ENCODE measurements at regions not wholly inside any gene's neighbourhood (a gene's known extent, or its start where the extent isn't known, plus 50 kb on each side); places are given as distances from the start of the nearest gene placed in this dataset.

DNA sequence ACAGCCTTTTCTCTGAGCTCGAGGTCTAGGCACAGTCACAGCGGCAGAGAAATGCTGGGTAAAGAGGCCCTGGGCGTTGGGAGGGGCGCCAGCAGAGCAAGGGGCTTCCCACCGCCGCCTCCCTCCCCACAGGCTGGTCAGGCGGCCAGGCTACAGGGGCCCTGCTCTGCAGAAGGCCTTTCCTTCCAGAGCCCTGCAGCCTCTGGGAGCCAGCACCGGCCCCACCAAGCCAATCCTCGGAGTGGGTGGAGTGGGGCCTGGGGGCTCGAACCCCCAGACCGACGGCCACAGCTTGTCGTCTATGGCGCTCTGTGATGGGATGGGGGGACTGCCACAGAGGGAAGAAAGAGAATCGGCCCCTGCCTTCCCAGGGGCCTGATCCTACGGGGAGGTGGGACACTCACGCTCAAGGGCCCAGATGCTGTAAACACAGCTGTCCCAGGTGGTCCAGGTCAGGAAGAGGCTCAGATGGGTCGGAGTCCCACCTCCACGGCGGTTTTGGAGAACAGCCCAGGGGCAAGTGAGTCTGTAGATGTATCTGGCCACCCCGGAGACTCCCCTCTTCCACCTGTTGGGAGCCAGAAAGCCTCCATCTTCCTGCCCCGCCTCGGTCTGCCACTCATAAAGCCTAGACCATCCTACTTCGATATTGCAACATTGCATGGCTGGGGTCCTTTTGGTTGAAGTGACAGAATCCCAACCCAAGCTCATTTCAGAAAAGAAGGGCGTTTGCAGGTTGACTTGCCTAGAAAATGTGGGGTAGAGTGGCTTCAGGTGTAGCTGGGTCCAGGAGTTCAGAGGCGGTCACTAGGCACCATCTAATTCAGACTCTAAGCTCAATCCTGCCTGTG, 95.6 kb downstream of the SIK1 start:
- Histone ChIP-seq H3K9me3 (ENCODE audit: control insufficient read depth, insufficient read depth, low read length) (no peaks in the 10 kb centered on the region), H3K27ac (ENCODE audit: low read length) (no peak overlapping the region), H3K27me3 (ENCODE audit: control insufficient read depth, insufficient read depth, low read length) (no peaks in the 10 kb centered on the region), H3K4me1 (ENCODE audit: control insufficient read depth, insufficient read depth, low read length) (peaks cover 7% of the 10 kb centered on the region), H3K4me3 (ENCODE audit: low read length) (no peak overlapping the region), H3K36me3 (ENCODE audit: control insufficient read depth, insufficient read depth, low read length) (no peaks in the 10 kb centered on the region)
- WGBS (ENCODE audit: insufficient coverage, insufficient read length): no CpG with 5 or more reads among the region's 26 CpGs
- no peak for DNase-seq (ENCODE audit: low read depth, low spot score)

- WGBS (ENCODE audit: insufficient coverage, insufficient read length): no CpG with 5 or more reads among the region's 15 CpGs
- H3K36me3 ChIP-seq (ENCODE audit: control insufficient read depth, insufficient read depth, low read length): no peaks in the 10 kb centered on the region
- peaks cover 7% of the 10 kb centered on the region for H3K4me1 ChIP-seq (ENCODE audit: control insufficient read depth, insufficient read depth, low read length)
- H3K9me3 ChIP-seq (ENCODE audit: control insufficient read depth, insufficient read depth, low read length): no peaks in the 10 kb centered on the region
- no peak overlapping the region for H3K27ac ChIP-seq (ENCODE audit: low read length)
- no peak for DNase-seq (ENCODE audit: low read depth, low spot score)
- H3K27me3 ChIP-seq (ENCODE audit: control insufficient read depth, insufficient read depth, low read length): no peaks in the 10 kb centered on the region
- no peak overlapping the region for H3K4me3 ChIP-seq (ENCODE audit: low read length)
Observed at GRCh38 chr21:43330306-43330881, 96.5 kb downstream of the SIK1 start.

DNA sequence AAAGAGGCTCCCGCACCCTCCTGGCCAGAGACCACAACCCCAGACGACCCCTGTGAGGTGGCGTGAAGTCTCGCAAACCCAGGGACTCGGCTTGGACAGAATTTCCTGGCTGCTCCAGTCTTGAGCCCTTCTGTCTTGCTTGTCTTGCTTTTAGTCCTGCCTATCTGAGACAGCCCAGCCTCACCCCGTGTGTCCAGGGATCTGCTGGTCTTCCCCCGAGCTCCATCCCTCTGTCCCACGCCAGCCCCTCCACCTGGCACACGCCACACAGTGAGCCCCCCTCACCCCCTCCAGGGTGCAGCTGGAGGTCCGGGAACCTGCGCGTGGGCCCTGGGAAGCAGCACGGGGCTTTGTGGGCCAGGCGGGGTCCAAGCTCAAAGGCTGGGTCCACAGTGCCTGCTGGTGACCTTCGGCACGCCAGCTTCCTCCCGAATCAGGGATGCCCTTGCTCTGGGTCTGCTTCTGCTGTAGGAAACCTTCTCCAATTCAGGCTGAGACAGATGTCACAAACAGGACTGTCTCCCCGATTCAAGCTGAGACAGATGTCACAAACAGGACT, 97.1 kb downstream of the SIK1 start:
- H3K27ac ChIP-seq (ENCODE audit: low read length): no peak overlapping the region
- WGBS (ENCODE audit: insufficient coverage, insufficient read length): no CpG with 5 or more reads among the region's 18 CpGs
- H3K4me1 ChIP-seq (ENCODE audit: control insufficient read depth, insufficient read depth, low read length): peaks cover 7% of the 10 kb centered on the region
- no peak for DNase-seq (ENCODE audit: low read depth, low spot score)
- no peaks in the 10 kb centered on the region for H3K9me3 ChIP-seq (ENCODE audit: control insufficient read depth, insufficient read depth, low read length)
- H3K36me3 ChIP-seq (ENCODE audit: control insufficient read depth, insufficient read depth, low read length): no peaks in the 10 kb centered on the region
- no peak overlapping the region for H3K4me3 ChIP-seq (ENCODE audit: low read length)
- H3K27me3 ChIP-seq (ENCODE audit: control insufficient read depth, insufficient read depth, low read length): no peaks in the 10 kb centered on the region

DNA sequence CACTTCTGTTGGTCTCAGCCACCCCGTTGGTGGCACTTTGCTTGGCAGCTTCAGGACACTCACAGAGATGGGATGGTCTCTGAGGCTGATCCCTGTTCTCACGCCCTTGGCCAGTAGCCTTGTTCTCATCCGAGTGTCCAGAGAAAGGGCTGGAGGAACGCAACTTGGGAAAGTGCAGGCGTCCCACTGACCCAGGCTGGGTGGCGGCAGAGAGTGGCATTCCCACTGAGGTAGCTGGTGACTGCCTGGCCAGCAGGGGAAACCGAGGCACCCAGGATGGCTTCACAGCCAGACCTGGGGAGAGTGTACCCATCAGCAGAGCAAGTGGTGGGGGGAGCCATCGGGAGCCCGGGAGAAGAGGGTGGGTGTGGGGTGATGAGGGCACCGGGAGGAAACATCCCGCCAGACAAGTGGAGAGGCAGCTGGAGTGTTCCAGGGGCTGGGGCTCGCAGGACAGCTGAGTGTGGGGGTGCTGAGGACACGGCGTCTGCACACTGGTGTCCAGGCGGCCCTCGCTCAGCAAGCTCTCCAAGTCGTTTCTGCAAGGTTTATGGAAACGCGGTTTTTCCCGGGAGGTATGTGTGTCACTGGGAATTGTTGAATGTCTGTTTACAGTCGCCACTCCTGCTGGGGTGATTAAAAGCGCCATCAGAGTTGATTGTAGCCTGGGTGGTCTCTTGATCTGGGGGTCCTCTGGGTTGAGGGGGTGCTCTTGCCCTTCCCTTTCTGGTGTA, 97.8 kb downstream of the SIK1 start:
- H3K9me3 ChIP-seq (ENCODE audit: control insufficient read depth, insufficient read depth, low read length): no peaks in the 10 kb centered on the region
- no peaks in the 10 kb centered on the region for H3K36me3 ChIP-seq (ENCODE audit: control insufficient read depth, insufficient read depth, low read length)
- peaks cover 7% of the 10 kb centered on the region for H3K4me1 ChIP-seq (ENCODE audit: control insufficient read depth, insufficient read depth, low read length)
- no peaks in the 10 kb centered on the region for H3K27me3 ChIP-seq (ENCODE audit: control insufficient read depth, insufficient read depth, low read length)
- no peak for DNase-seq (ENCODE audit: low read depth, low spot score)
- no peak overlapping the region for H3K27ac ChIP-seq (ENCODE audit: low read length)
- H3K4me3 ChIP-seq (ENCODE audit: low read length): no peak overlapping the region
- no CpG with 5 or more reads among the region's 22 CpGs for WGBS (ENCODE audit: insufficient coverage, insufficient read length)

- Histone ChIP-seq H3K27me3 (ENCODE audit: control insufficient read depth, insufficient read depth, low read length) (no peaks in the 10 kb centered on the region), H3K27ac (ENCODE audit: low read length) (no peak overlapping the region), H3K4me1 (ENCODE audit: control insufficient read depth, insufficient read depth, low read length) (peaks cover 6% of the 10 kb centered on the region), H3K36me3 (ENCODE audit: control insufficient read depth, insufficient read depth, low read length) (no peaks in the 10 kb centered on the region), H3K9me3 (ENCODE audit: control insufficient read depth, insufficient read depth, low read length) (no peaks in the 10 kb centered on the region), H3K4me3 (ENCODE audit: low read length) (no peak overlapping the region)
- WGBS (ENCODE audit: insufficient coverage, insufficient read length): 100% methylated on average over 3 of the region's 13 CpGs
- DNase-seq (ENCODE audit: low read depth, low spot score): no peak
Observed at GRCh38 chr21:43328185-43328957, 98.6 kb downstream of the SIK1 start.

DNA sequence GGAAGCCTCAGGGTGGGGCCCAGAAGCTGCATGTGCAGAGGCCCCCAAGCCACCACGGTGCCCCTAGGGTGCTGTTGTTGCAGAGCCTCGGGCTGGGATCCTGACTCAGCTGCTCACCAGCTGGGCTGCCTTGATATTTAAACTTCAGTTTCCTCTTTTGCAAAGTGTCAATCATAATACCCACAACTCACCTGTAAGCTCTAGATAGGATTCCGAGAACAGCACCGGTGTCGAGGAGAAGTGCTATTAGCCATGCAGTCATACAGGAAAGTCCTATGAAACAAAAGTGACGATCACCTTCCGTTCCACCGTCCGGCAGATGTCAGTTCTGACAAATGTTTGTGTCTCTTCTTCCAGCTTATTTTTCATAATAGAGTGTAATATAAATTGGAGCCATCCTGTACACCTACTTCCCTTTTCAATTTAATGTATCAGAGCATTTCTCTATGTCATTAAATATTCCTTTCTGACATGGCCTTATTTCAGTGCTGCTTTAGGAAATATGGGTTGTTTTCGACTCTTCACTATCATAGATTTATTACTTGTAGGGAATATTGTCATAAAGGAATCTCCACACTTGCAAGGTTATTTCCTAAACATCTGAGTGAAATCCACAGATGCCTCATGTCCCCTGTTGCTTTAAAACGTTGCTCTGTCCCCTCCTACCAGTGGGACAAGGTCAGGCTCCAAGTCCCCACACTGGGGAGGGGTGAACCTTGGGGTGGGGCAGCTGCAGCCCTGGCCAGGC, 100.8 kb downstream of the SIK1 start:
- H3K27ac ChIP-seq (ENCODE audit: low read length): no peak overlapping the region
- no peaks in the 10 kb centered on the region for H3K4me1 ChIP-seq (ENCODE audit: control insufficient read depth, insufficient read depth, low read length)
- H3K27me3 ChIP-seq (ENCODE audit: control insufficient read depth, insufficient read depth, low read length): no peaks in the 10 kb centered on the region
- no peaks in the 10 kb centered on the region for H3K9me3 ChIP-seq (ENCODE audit: control insufficient read depth, insufficient read depth, low read length)
- H3K36me3 ChIP-seq (ENCODE audit: control insufficient read depth, insufficient read depth, low read length): no peaks in the 10 kb centered on the region
- no peak for DNase-seq (ENCODE audit: low read depth, low spot score)
- no peak overlapping the region for H3K4me3 ChIP-seq (ENCODE audit: low read length)
- no CpG with 5 or more reads among the region's 11 CpGs for WGBS (ENCODE audit: insufficient coverage, insufficient read length)

GRCh38 chr21:43325036-43325435, 101.9 kb downstream of the SIK1 start:
- WGBS (ENCODE audit: insufficient coverage, insufficient read length): no CpG with 5 or more reads among the region's 5 CpGs
- no peaks in the 10 kb centered on the region for H3K27me3 ChIP-seq (ENCODE audit: control insufficient read depth, insufficient read depth, low read length)

DNA sequence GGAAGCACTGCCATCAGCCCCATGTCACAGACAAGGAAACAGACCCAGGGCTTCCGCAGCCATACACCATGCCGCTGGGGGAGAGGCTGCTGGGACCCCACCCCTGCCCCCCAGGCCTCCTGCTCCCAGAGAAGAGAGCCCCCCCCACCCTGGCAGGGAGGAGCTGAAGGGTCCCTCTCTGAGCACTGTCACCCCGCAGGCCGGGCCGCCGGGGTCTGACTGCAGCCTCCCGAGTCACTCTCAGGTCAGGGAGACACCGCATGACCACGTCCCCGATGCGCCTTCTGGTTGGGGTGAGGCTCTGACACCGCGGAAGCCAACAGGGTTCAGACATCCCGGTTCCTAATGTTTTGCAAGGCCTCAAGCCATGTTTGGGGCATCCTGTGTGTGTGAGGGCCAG, 102.3 kb downstream of the SIK1 start:
- no CpG with 5 or more reads among the region's 14 CpGs for WGBS (ENCODE audit: insufficient coverage, insufficient read length)
- no peaks in the 10 kb centered on the region for H3K27me3 ChIP-seq (ENCODE audit: control insufficient read depth, insufficient read depth, low read length)
- H3K4me3 ChIP-seq (ENCODE audit: low read length): no peak overlapping the region
- H3K9me3 ChIP-seq (ENCODE audit: control insufficient read depth, insufficient read depth, low read length): no peaks in the 10 kb centered on the region
- H3K27ac ChIP-seq (ENCODE audit: low read length): no peak overlapping the region
- H3K4me1 ChIP-seq (ENCODE audit: control insufficient read depth, insufficient read depth, low read length): no peaks in the 10 kb centered on the region
- DNase-seq (ENCODE audit: low read depth, low spot score): no peak
- no peaks in the 10 kb centered on the region for H3K36me3 ChIP-seq (ENCODE audit: control insufficient read depth, insufficient read depth, low read length)

More at GRCh38 chr21:43325036-43325435, 101.9 kb downstream of the SIK1 start:
- Histone ChIP-seq H3K27ac (ENCODE audit: low read length) (no peak overlapping the region), H3K36me3 (ENCODE audit: control insufficient read depth, insufficient read depth, low read length) (no peaks in the 10 kb centered on the region), H3K4me1 (ENCODE audit: control insufficient read depth, insufficient read depth, low read length) (no peaks in the 10 kb centered on the region), H3K4me3 (ENCODE audit: low read length) (no peak overlapping the region), H3K9me3 (ENCODE audit: control insufficient read depth, insufficient read depth, low read length) (no peaks in the 10 kb centered on the region)
- no peak for DNase-seq (ENCODE audit: low read depth, low spot score)

- Histone ChIP-seq H3K27me3 (ENCODE audit: control insufficient read depth, insufficient read depth, low read length) (no peaks in the 10 kb centered on the region), H3K27ac (ENCODE audit: low read length) (no peak overlapping the region), H3K4me1 (ENCODE audit: control insufficient read depth, insufficient read depth, low read length) (no peaks in the 10 kb centered on the region), H3K9me3 (ENCODE audit: control insufficient read depth, insufficient read depth, low read length) (no peaks in the 10 kb centered on the region), H3K4me3 (ENCODE audit: low read length) (no peak overlapping the region), H3K36me3 (ENCODE audit: control insufficient read depth, insufficient read depth, low read length) (no peaks in the 10 kb centered on the region)
- DNase-seq (ENCODE audit: low read depth, low spot score): no peak
- no CpG with 5 or more reads among the region's 23 CpGs for WGBS (ENCODE audit: insufficient coverage, insufficient read length)
Observed at GRCh38 chr21:43323244-43324005, 103.5 kb downstream of the SIK1 start.

Measured in iPS DF 6.9 (cell line).